ENCODE measurements at regions not wholly inside any gene's neighbourhood (a gene's known extent, or its start where the extent isn't known, plus 50 kb on each side); places are given as distances from the start of the nearest gene placed in this dataset.

DNA sequence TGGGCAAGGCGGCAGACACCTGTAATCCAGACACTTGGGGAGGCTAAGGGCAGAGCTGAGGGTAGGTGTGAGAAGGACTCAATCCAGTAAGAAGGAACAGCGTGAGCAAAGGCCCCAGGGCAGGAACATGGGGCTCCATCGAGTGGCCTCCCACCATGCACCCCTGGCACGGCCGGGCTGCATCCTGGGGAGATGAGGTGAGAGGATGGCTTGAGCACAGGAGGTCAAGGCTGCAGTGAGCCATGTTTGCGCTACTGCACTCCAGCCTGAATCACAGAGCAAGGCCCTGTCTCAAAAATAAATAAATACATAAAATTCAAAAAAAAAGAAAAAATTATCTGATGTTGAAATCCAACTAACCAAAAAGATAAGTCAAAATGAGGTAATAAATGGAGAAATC lies 58.5 kb downstream of the ARL6IP4 start:
- no peak overlapping the region for H2AFZ ChIP-seq (ENCODE audit: control insufficient read depth, low read length)
- no peak overlapping the region for H3K27ac ChIP-seq (ENCODE audit: control insufficient read depth, insufficient read depth, low read length)
- H3K79me2 ChIP-seq (ENCODE audit: control insufficient read depth, insufficient read depth, low read length), result no peaks in the 10 kb centered on the region
- peaks cover 0 to 3% of the 10 kb centered on the region in 2 experiments for H3K36me3 ChIP-seq (ENCODE audit: control insufficient read depth in 2 of 2, extremely low read depth in 1 of 2, insufficient read depth in 2 of 2, low read length in 2 of 2)
- dilution Hi-C loops (cut with MboI; ENCODE audit: extremely low pct_ligation_motif_present, low sequenced_read_pairs), result no loop called here
- no peak for DNase-seq (ENCODE audit: low read depth, low spot score)
- peaks cover 5% of the 10 kb centered on the region for H4K20me1 ChIP-seq (ENCODE audit: control insufficient read depth, extremely low read depth, insufficient read depth, low read length)
- no peak overlapping the region for H3K9ac ChIP-seq (ENCODE audit: control insufficient read depth, extremely low read depth, insufficient read depth, low read length)
- no peaks in the 10 kb centered on the region for H3K27me3 ChIP-seq (ENCODE audit: control insufficient read depth, extremely low read depth, insufficient read depth, low read length)
- H3K4me1 ChIP-seq (ENCODE audit: control insufficient read depth, extremely low read depth, insufficient read depth, low read length), result peaks cover 3% of the 10 kb centered on the region
- H3K9me1 ChIP-seq (ENCODE audit: control insufficient read depth, extremely low read depth, insufficient read depth, low read length), result no peaks in the 10 kb centered on the region
- TF ChIP-seq, protein P1, sequence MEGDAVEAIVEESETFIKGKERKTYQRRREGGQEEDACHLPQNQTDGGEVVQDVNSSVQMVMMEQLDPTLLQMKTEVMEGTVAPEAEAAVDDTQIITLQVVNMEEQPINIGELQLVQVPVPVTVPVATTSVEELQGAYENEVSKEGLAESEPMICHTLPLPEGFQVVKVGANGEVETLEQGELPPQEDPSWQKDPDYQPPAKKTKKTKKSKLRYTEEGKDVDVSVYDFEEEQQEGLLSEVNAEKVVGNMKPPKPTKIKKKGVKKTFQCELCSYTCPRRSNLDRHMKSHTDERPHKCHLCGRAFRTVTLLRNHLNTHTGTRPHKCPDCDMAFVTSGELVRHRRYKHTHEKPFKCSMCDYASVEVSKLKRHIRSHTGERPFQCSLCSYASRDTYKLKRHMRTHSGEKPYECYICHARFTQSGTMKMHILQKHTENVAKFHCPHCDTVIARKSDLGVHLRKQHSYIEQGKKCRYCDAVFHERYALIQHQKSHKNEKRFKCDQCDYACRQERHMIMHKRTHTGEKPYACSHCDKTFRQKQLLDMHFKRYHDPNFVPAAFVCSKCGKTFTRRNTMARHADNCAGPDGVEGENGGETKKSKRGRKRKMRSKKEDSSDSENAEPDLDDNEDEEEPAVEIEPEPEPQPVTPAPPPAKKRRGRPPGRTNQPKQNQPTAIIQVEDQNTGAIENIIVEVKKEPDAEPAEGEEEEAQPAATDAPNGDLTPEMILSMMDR (optimal IDR thresholded peaks at IDR 0.05 in 1 of 3, IDR thresholded peaks at IDR 0.05 in 1 of 3, conservative IDR thresholded peaks at IDR 0.05 in 1 of 3; ENCODE audit: extremely low read depth in 1 of 3, insufficient read depth in 2 of 3, low read length in 3 of 3), result no peak
- no peak for TF ChIP-seq EZH2 (IDR thresholded peaks at IDR 0.05; ENCODE audit: low read length)
- no peaks in the 10 kb centered on the region for H3K9me3 ChIP-seq (ENCODE audit: control insufficient read depth, low read depth, low read length)
- no peak overlapping the region for H3K4me3 ChIP-seq (ENCODE audit: control insufficient read depth in 2 of 3, extremely low read depth in 1 of 3, insufficient read depth in 2 of 3, low read depth in 1 of 3, low read length in 3 of 3)
- FAIRE-seq, result no peak
- H3K4me2 ChIP-seq (ENCODE audit: control insufficient read depth, extremely low read depth, insufficient read depth, low read depth, low read length), result no peak overlapping the region

DNA sequence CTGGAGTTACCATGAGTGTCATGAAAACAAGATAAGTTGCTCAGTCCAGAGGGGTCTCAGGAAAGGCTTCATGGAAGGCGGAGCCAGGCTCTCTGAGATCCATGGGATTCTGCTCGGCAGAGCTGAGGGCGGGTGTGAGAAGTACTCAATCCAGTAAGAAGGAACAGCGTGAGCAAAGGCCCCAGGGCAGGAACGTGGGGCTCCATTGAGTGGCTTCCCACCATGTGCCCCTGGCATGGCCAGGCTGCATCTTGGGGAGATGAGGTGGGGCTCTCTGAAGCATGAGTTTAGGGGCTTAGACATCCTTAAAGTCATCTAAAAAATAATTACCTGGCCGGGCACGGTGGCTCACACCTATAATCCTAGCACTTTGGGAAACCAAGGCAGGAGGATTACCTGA lies 58.0 kb downstream of the ARL6IP4 start:
- Histone ChIP-seq H3K36me3 (ENCODE audit: control insufficient read depth in 2 of 2, extremely low read depth in 1 of 2, insufficient read depth in 2 of 2, low read length in 2 of 2) (peaks cover under 1 to 5% of the 10 kb centered on the region in 2 experiments), H3K79me2 (ENCODE audit: control insufficient read depth, insufficient read depth, low read length) (no peaks in the 10 kb centered on the region), H3K9ac (ENCODE audit: control insufficient read depth, extremely low read depth, insufficient read depth, low read length) (no peak overlapping the region), H4K20me1 (ENCODE audit: control insufficient read depth, extremely low read depth, insufficient read depth, low read length) (peaks cover 2% of the 10 kb centered on the region), H3K9me3 (ENCODE audit: control insufficient read depth, low read depth, low read length) (no peaks in the 10 kb centered on the region), H2AFZ (ENCODE audit: control insufficient read depth, low read length) (no peak overlapping the region), H3K4me2 (ENCODE audit: control insufficient read depth, extremely low read depth, insufficient read depth, low read depth, low read length) (no peak overlapping the region), H3K9me1 (ENCODE audit: control insufficient read depth, extremely low read depth, insufficient read depth, low read length) (no peaks in the 10 kb centered on the region), H3K4me3 (ENCODE audit: control insufficient read depth in 2 of 3, extremely low read depth in 1 of 3, insufficient read depth in 2 of 3, low read depth in 1 of 3, low read length in 3 of 3) (no peak overlapping the region), H3K27me3 (ENCODE audit: control insufficient read depth, extremely low read depth, insufficient read depth, low read length) (no peaks in the 10 kb centered on the region), H3K4me1 (ENCODE audit: control insufficient read depth, extremely low read depth, insufficient read depth, low read length) (no peaks in the 10 kb centered on the region), H3K27ac (ENCODE audit: control insufficient read depth, insufficient read depth, low read length) (no peak overlapping the region)
- no peak for TF ChIP-seq EZH2 (IDR thresholded peaks at IDR 0.05; ENCODE audit: low read length)
- TF ChIP-seq, protein P1 (optimal IDR thresholded peaks at IDR 0.05 in 1 of 3, IDR thresholded peaks at IDR 0.05 in 1 of 3, conservative IDR thresholded peaks at IDR 0.05 in 1 of 3; ENCODE audit: extremely low read depth in 1 of 3, insufficient read depth in 2 of 3, low read length in 3 of 3), result no peak
- FAIRE-seq (no peak), DNase-seq (ENCODE audit: low read depth, low spot score) (no peak)
- dilution Hi-C loops (cut with MboI; ENCODE audit: extremely low pct_ligation_motif_present, low sequenced_read_pairs), result no loop called here
